ENCODE measurements at regions not wholly inside any gene's neighbourhood (a gene's known extent, or its start where the extent isn't known, plus 50 kb on each side); places are given as distances from the start of the nearest gene placed in this dataset.

DNA sequence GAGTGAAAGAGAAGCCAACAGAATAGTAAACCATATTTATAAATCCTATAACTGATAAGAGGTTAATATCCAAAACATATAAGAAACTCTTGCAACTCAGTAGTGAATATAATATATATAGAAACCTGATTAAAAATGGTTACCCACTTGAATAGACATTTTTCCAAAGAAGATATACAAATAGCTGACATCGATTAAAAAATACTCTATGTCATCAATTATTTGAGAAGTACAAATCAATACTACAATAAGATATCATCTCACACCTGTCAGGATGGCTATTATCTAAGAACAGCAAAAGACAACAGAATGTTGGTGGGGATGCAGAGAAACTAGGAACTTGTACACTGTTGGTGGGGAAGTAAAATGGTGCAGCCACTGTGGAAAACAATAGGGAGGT lies 254.4 kb downstream of the PPARGC1A start:
- DNase-seq (ENCODE audit: low spot score in 2 of 2) (no peak), ATAC-seq (replicated peaks; ENCODE audit: extremely low read depth, poor library complexity, severe bottlenecking) (no peak)
- no peak overlapping the region for H3K4me3 Mint-ChIP-seq
- no peaks in the 10 kb centered on the region for H3K36me3 Mint-ChIP-seq (ENCODE audit: insufficient read depth)
- no peaks in the 10 kb centered on the region for H3K4me1 Mint-ChIP-seq
- no peak overlapping the region for H3K27ac Mint-ChIP-seq (ENCODE audit: low read depth)
- peaks cover 18% of the 10 kb centered on the region for H3K9me3 Mint-ChIP-seq
- no peaks in the 10 kb centered on the region for H3K27me3 Mint-ChIP-seq

DNA sequence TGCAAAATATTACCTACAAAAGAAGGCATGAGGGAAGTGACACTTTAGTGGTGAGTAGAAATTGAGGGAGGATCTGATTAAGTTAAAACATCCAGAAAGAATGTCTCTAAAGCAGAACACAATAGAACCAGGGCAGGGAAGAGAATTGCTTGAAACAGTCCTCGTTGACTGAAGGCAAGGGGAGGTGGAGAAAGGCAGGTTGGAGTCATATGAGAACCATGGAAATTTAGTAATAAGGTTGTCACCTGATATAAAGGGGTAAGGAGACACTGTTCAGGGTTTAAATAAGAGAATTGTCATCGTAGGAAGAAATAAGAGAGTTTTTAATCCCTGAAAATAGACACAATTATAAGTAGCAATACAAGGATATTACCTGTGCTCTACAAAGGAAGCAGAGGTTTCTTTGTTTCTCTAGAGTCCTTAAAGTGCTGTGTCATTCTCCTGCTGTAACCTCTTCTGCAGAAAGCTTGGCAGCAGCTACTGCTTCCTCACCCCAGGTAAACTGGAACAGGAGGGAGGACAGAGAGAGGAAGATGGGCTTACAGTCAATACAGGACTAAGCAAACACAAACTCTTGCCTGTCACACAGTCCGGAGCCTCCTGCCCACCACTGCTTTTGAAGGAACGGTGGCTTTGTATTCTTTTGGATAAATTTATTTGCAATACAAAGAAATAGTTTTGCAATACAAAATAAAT lies 258.4 kb downstream of the PPARGC1A start:
- DNase-seq (ENCODE audit: low spot score in 2 of 2) (no peak), ATAC-seq (replicated peaks; ENCODE audit: extremely low read depth, poor library complexity, severe bottlenecking) (no peak)
- Mint-ChIP-seq H3K9me3 (peaks cover 17% of the 10 kb centered on the region), H3K27me3 (no peaks in the 10 kb centered on the region), H3K27ac (ENCODE audit: low read depth) (no peak overlapping the region), H3K4me3 (no peak overlapping the region), H3K4me1 (no peaks in the 10 kb centered on the region), H3K36me3 (ENCODE audit: insufficient read depth) (no peaks in the 10 kb centered on the region)

DNA sequence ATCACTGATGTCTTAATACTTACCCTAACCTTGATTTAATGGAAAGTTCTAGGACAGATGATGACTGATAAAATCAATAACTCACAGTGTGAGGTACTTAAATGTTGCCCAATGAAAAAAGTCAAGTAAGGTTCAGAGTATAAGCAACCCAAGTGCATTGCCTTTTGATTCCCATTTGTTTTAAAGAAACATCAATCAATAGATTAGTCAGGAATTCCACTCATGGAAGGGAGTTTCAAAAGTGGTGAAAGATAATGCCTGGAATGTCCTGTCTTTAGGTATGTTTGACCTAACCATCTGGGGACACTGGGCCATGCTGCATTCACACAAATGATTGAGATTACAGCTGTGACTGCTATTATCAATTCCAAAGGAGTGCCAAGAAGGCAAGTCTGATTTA lies 259.7 kb downstream of the PPARGC1A start:
- ATAC-seq (replicated peaks; ENCODE audit: extremely low read depth, poor library complexity, severe bottlenecking), result no peak
- Mint-ChIP-seq H3K4me1 (no peaks in the 10 kb centered on the region), H3K4me3 (no peak overlapping the region), H3K9me3 (peaks cover 15% of the 10 kb centered on the region), H3K36me3 (ENCODE audit: insufficient read depth) (no peaks in the 10 kb centered on the region), H3K27me3 (no peaks in the 10 kb centered on the region), H3K27ac (ENCODE audit: low read depth) (no peak overlapping the region)
- no peak for DNase-seq (ENCODE audit: low spot score in 2 of 2)

DNA sequence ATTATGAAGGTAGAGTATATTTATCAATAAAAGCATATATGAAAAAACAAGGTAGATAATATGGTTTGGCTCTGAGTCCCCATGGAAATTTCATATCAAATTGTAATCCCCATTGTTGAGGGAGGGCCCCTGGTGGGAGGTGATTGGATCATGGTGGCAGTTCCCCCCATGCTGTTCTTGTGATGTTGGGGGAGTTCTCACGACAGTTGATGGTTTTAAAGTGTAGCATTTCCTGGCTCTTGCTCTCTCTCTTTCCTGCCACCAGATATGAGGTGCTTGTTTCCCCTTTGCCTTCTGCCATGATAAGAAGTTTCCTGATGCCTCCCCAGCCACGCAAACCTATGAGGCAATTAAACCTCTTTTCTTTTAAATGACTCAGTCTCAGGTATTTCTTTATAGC lies 260.4 kb downstream of the PPARGC1A start:
- H3K27ac Mint-ChIP-seq (ENCODE audit: low read depth), result no peak overlapping the region
- no peaks in the 10 kb centered on the region for H3K36me3 Mint-ChIP-seq (ENCODE audit: insufficient read depth)
- no peak for DNase-seq (ENCODE audit: low spot score in 2 of 2)
- ATAC-seq (replicated peaks; ENCODE audit: extremely low read depth, poor library complexity, severe bottlenecking), result no peak
- H3K4me3 Mint-ChIP-seq, result no peak overlapping the region
- H3K9me3 Mint-ChIP-seq, result peaks cover 13% of the 10 kb centered on the region
- H3K27me3 Mint-ChIP-seq, result no peaks in the 10 kb centered on the region
- no peaks in the 10 kb centered on the region for H3K4me1 Mint-ChIP-seq

DNA sequence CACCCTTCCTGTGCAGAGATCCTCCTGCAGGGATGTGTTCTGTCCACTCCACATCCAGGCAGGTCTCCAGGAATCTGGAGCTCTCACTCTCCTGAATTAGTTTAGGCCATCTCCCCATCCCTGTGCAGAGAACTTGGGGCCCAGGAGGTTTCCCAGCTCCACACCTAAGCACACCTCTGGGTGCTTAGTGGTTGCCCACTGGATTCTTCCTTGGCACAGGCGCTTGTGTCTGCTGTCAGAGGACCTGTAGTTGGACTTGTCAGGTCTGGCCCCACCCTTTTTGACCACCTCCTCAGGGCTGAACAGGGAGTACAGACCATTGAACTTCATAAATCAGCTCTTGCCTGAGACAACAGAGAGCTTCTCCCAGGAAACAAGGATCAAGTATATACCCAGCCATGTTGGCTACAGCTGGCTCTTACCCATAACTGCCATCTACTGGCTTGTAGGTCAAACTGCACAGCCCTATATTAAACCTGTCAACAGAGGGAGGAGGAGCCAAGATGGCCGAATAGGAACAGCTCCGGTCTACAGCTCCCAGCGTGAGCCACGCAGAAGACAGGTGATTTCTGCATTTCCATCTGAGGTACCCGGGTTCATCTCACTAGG lies 275.5 kb downstream of the PPARGC1A start:
- no peak overlapping the region for H3K4me3 Mint-ChIP-seq
- H3K9me3 Mint-ChIP-seq, result peaks cover 10% of the 10 kb centered on the region
- ATAC-seq (replicated peaks; ENCODE audit: extremely low read depth, poor library complexity, severe bottlenecking) (no peak), DNase-seq (ENCODE audit: low spot score in 2 of 2) (no peak)
- H3K36me3 Mint-ChIP-seq (ENCODE audit: insufficient read depth), result no peaks in the 10 kb centered on the region
- no peak overlapping the region for H3K27ac Mint-ChIP-seq (ENCODE audit: low read depth)
- H3K4me1 Mint-ChIP-seq, result no peaks in the 10 kb centered on the region
- H3K27me3 Mint-ChIP-seq, result no peaks in the 10 kb centered on the region

DNA sequence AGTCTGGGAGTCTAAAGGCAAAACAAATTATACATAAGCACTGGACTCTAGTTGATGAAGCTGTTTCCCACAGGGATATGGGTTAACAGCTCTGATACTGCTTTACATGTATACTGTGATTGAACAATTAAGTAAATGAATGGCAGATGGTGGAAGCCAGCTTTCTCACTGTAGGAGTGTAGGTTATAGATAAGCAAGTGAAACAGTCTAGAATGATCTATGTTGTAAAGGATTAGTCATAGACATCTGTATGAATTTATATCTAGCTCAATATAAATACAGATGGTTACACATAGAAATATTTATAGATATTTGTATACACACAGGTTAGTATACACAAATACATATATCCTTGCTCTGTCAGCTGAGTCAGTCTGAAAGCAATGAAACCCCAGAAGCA lies 276.1 kb downstream of the PPARGC1A start:
- no peak for ATAC-seq (replicated peaks; ENCODE audit: extremely low read depth, poor library complexity, severe bottlenecking)
- Mint-ChIP-seq H3K27me3 (no peaks in the 10 kb centered on the region), H3K36me3 (ENCODE audit: insufficient read depth) (no peaks in the 10 kb centered on the region), H3K4me1 (no peaks in the 10 kb centered on the region), H3K27ac (ENCODE audit: low read depth) (no peak overlapping the region), H3K4me3 (no peak overlapping the region), H3K9me3 (peaks cover 16% of the 10 kb centered on the region)
- no peak for DNase-seq (ENCODE audit: low spot score in 2 of 2)

DNA sequence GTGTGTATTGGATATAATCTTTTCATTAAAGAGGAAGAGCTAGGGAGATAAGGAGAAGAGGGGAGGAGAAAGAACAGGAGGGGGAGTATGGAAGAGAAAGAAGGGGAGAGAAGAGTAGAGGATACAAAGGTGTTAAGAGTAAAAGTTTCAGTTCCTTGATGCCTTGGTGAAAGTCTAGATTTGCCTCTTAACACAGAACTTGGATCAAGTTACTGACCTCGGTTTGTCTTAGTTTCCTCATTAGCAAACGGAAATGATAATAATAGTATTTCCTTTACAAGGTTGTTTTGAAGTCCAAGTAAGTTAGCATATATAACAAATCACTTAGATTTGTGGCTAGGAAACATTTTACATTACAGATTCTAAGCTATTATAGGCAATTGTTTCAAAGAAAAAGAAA lies 287.1 kb downstream of the PPARGC1A start:
- Mint-ChIP-seq H3K4me3 (no peak overlapping the region), H3K27ac (ENCODE audit: low read depth) (no peak overlapping the region), H3K4me1 (no peaks in the 10 kb centered on the region), H3K9me3 (peaks cover 7% of the 10 kb centered on the region), H3K27me3 (no peaks in the 10 kb centered on the region), H3K36me3 (ENCODE audit: insufficient read depth) (no peaks in the 10 kb centered on the region)
- ATAC-seq (replicated peaks; ENCODE audit: extremely low read depth, poor library complexity, severe bottlenecking) (no peak), DNase-seq (ENCODE audit: low spot score in 2 of 2) (no peak)

DNA sequence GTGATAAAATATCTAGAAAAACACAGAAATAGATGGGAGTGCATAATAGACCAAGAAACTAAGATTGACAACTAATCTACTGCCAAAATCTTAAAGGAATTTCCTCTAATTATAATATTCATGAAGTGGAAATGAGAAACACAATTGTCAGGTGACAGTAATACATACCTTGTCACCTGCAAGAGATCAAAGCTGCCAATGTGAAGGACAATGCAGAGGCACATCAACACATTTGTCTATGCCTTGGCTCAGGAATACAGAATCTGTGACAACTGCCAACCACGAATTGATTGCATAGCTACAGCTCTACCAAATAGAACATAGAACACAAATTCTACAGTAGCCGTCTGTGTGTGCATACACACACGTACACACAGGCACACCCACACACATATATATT lies 295.7 kb downstream of the PPARGC1A start:
- H3K27me3 Mint-ChIP-seq, result no peaks in the 10 kb centered on the region
- H3K36me3 Mint-ChIP-seq (ENCODE audit: insufficient read depth), result no peaks in the 10 kb centered on the region
- ATAC-seq (replicated peaks; ENCODE audit: extremely low read depth, poor library complexity, severe bottlenecking) (no peak), DNase-seq (ENCODE audit: low spot score in 2 of 2) (no peak)
- no peak overlapping the region for H3K4me3 Mint-ChIP-seq
- H3K27ac Mint-ChIP-seq (ENCODE audit: low read depth), result no peak overlapping the region
- H3K9me3 Mint-ChIP-seq, result peaks cover 27% of the 10 kb centered on the region
- H3K4me1 Mint-ChIP-seq, result no peaks in the 10 kb centered on the region

DNA sequence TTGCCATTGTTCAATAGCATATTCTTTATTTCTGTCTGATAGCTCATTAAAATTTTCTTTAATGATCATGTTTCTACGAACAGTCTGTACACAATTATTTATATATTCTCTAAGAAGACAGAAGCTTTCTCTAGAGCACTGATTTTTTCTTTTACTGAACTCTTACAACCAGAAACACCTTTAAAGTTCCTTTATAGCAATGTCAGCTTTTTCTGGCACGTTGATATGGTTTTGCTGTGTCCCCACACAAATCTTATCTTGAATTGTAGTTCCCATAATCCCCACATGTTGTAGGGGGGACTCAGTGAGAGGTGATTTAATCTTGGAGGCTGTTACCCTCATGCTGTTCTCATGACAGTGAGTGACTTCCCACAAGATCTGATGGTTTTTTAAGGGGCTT lies 299.4 kb downstream of the PPARGC1A start:
- peaks cover 34% of the 10 kb centered on the region for H3K9me3 Mint-ChIP-seq
- no peak for DNase-seq (ENCODE audit: low spot score in 2 of 2)
- no peak for ATAC-seq (replicated peaks; ENCODE audit: extremely low read depth, poor library complexity, severe bottlenecking)
- no peaks in the 10 kb centered on the region for H3K4me1 Mint-ChIP-seq
- no peaks in the 10 kb centered on the region for H3K36me3 Mint-ChIP-seq (ENCODE audit: insufficient read depth)
- H3K27ac Mint-ChIP-seq (ENCODE audit: low read depth), result no peak overlapping the region
- no peak overlapping the region for H3K4me3 Mint-ChIP-seq
- no peaks in the 10 kb centered on the region for H3K27me3 Mint-ChIP-seq

DNA sequence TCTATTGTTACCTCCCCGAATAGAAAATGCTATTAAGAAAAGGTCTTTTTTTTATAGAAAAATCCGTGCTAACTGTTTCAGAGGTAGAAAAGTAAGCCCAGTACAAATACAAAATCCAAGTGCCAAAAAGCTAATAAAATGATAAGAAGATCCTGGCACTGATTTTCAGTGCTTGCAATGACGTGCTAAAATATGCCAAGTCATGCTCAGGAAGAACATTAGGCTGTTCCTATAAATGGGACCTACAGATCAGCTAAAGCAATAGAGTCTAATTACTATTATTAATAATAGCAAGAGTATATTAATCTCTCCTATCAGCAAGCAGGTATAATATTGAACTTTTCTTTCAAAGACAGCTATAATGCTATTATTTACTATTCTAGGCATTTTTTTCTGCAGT lies 305.8 kb downstream of the PPARGC1A start:
- Mint-ChIP-seq H3K27ac (ENCODE audit: low read depth) (no peak overlapping the region), H3K4me1 (no peaks in the 10 kb centered on the region), H3K27me3 (no peaks in the 10 kb centered on the region), H3K4me3 (no peak overlapping the region), H3K9me3 (peaks cover 20% of the 10 kb centered on the region), H3K36me3 (ENCODE audit: insufficient read depth) (no peaks in the 10 kb centered on the region)
- ATAC-seq (replicated peaks; ENCODE audit: extremely low read depth, poor library complexity, severe bottlenecking) (no peak), DNase-seq (ENCODE audit: low spot score in 2 of 2) (no peak)

DNA sequence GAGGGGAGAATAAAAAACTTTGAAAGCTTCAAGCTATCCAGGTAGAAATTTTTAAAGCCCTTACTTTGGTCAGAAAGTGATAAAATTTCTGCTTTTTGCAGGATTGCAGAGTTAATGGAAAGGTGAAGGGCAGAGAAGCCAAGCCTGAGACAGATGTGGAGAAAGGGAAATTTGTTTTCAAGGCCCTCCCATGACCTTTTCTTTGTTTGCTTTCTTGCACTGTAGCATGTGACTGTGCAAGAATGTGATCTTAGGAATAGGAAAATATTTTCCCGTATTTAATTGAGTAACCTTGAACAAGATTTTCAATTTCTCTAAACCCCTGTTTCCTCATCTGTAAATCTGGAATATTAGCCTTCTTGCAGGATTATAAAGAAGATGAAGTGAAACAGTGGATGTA lies 307.2 kb downstream of the PPARGC1A start:
- Mint-ChIP-seq H3K27me3 (no peaks in the 10 kb centered on the region), H3K27ac (ENCODE audit: low read depth) (no peak overlapping the region), H3K9me3 (peaks cover 21% of the 10 kb centered on the region), H3K36me3 (ENCODE audit: insufficient read depth) (no peaks in the 10 kb centered on the region), H3K4me1 (no peaks in the 10 kb centered on the region), H3K4me3 (no peak overlapping the region)
- no peak for ATAC-seq (replicated peaks; ENCODE audit: extremely low read depth, poor library complexity, severe bottlenecking)
- no peak for DNase-seq (ENCODE audit: low spot score in 2 of 2)

DNA sequence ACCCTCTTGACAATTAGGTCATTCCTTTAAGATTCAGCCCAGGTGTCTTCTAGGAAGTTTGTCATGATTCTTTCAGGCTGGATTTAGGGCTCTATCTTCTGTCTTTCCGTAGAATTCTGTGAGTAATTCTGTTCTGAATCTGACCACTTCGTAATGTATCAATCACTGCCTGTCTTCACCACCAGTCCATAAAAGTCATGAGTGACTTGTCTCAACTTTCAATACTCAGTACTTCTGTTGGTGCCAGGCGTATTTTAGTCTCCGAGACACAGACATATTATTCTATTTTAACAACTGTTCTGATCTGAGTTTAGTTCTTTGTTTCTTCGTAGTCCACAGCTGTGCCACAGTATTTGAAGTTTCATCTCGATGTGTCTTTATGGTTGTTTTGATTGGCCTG lies 310.7 kb downstream of the PPARGC1A start:
- Mint-ChIP-seq H3K36me3 (ENCODE audit: insufficient read depth) (no peaks in the 10 kb centered on the region), H3K4me3 (no peak overlapping the region), H3K27me3 (no peaks in the 10 kb centered on the region), H3K9me3 (peaks cover 9% of the 10 kb centered on the region), H3K4me1 (no peaks in the 10 kb centered on the region), H3K27ac (ENCODE audit: low read depth) (no peak overlapping the region)
- DNase-seq (ENCODE audit: low spot score in 2 of 2) (no peak), ATAC-seq (replicated peaks; ENCODE audit: extremely low read depth, poor library complexity, severe bottlenecking) (no peak)

DNA sequence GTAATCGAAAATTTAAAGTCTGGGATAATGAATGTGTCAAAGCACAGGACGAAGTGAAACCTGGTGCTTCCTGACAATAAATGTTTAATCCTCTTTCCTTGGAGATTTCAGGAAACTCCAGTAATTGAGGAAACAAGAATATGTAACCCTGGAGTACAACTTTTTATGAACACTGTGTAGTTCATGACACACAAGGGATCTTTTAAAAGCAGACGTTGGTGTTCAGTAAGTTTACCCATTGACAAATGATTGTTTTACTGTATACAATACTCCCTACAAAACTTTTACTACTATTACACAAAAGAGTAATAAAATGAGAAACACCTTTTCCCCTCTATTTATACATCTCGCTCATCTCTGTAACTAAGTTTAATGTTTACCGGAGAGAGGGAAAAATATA lies 312.4 kb downstream of the PPARGC1A start:
- H3K27ac Mint-ChIP-seq (ENCODE audit: low read depth), result no peak overlapping the region
- H3K9me3 Mint-ChIP-seq, result peaks cover 17% of the 10 kb centered on the region
- no peaks in the 10 kb centered on the region for H3K27me3 Mint-ChIP-seq
- no peaks in the 10 kb centered on the region for H3K4me1 Mint-ChIP-seq
- no peaks in the 10 kb centered on the region for H3K36me3 Mint-ChIP-seq (ENCODE audit: insufficient read depth)
- ATAC-seq (replicated peaks; ENCODE audit: extremely low read depth, poor library complexity, severe bottlenecking) (no peak), DNase-seq (ENCODE audit: low spot score in 2 of 2) (no peak)
- no peak overlapping the region for H3K4me3 Mint-ChIP-seq

Measured in central memory CD8-positive, alpha-beta T cell (primary cell).